ENCODE measurements at regions not wholly inside any gene's neighbourhood (a gene's known extent, or its start where the extent isn't known, plus 50 kb on each side); places are given as distances from the start of the nearest gene placed in this dataset.
"Not testable (repeated sequence)": the region's sequence is repeated elsewhere in the genome, so short reads cannot be mapped to it uniquely, and the experiment has no call there.

GRCh38 chr17:71530248-71530647, 590.6 kb upstream of the SOX9 start:
- DNase-seq (ENCODE audit: extremely low read depth, low read depth): no peak

GRCh38 chr17:71535321-71535720, 585.5 kb upstream of the SOX9 start:
- no peak for DNase-seq (ENCODE audit: extremely low read depth, low read depth)

GRCh38 chr17:71546419-71546818, 574.4 kb upstream of the SOX9 start:
- DNase-seq (ENCODE audit: extremely low read depth, low read depth): no peak

- no peak for DNase-seq (ENCODE audit: extremely low read depth, low read depth)
Observed at GRCh38 chr17:71547904-71548303, 572.9 kb upstream of the SOX9 start.

GRCh38 chr17:71548540-71549190, 572.2 kb upstream of the SOX9 start:
- no peak for DNase-seq (ENCODE audit: extremely low read depth, low read depth)

GRCh38 chr17:71550675-71551074, 570.1 kb upstream of the SOX9 start:
- DNase-seq (ENCODE audit: extremely low read depth, low read depth): no peak

GRCh38 chr17:71553381-71553780, 567.4 kb upstream of the SOX9 start:
- no peak for DNase-seq (ENCODE audit: extremely low read depth, low read depth)

- no peak for DNase-seq (ENCODE audit: extremely low read depth, low read depth)
Observed at GRCh38 chr17:71558901-71559300, 561.9 kb upstream of the SOX9 start.

- no peak for DNase-seq (ENCODE audit: extremely low read depth, low read depth)
Observed at GRCh38 chr17:71572343-71572742, 548.5 kb upstream of the SOX9 start.

GRCh38 chr17:71578446-71578845, 542.4 kb upstream of the SOX9 start:
- DNase-seq (ENCODE audit: extremely low read depth, low read depth): no peak

- DNase-seq (ENCODE audit: extremely low read depth, low read depth): no peak
Observed at GRCh38 chr17:71580220-71580619, 540.6 kb upstream of the SOX9 start.

- no peak for DNase-seq (ENCODE audit: extremely low read depth, low read depth)
Observed at GRCh38 chr17:71585540-71585939, 535.3 kb upstream of the SOX9 start.

- DNase-seq (ENCODE audit: extremely low read depth, low read depth): no peak
Observed at GRCh38 chr17:71592431-71592830, 528.4 kb upstream of the SOX9 start.

- DNase-seq (ENCODE audit: extremely low read depth, low read depth): no peak
Observed at GRCh38 chr17:71593078-71593477, 527.7 kb upstream of the SOX9 start.

GRCh38 chr17:71599583-71599982, 521.2 kb upstream of the SOX9 start:
- not testable (repeated sequence) for DNase-seq (ENCODE audit: extremely low read depth, low read depth)

- no peak for DNase-seq (ENCODE audit: extremely low read depth, low read depth)
Observed at GRCh38 chr17:71600137-71600789, 520.6 kb upstream of the SOX9 start.

GRCh38 chr17:71601894-71602504, 518.8 kb upstream of the SOX9 start:
- DNase-seq (ENCODE audit: extremely low read depth, low read depth): no peak

- DNase-seq (ENCODE audit: extremely low read depth, low read depth): no peak
Observed at GRCh38 chr17:71613996-71614395, 506.8 kb upstream of the SOX9 start.

GRCh38 chr17:71615820-71616219, 505.0 kb upstream of the SOX9 start:
- no peak for DNase-seq (ENCODE audit: extremely low read depth, low read depth)

- DNase-seq (ENCODE audit: extremely low read depth, low read depth): not testable (repeated sequence)
Observed at GRCh38 chr17:71617767-71618166, 503.1 kb upstream of the SOX9 start.

- DNase-seq (ENCODE audit: extremely low read depth, low read depth): no peak
Observed at GRCh38 chr17:71625330-71625729, 495.5 kb upstream of the SOX9 start.

- DNase-seq (ENCODE audit: extremely low read depth, low read depth): no peak
Observed at GRCh38 chr17:71628306-71628705, 492.5 kb upstream of the SOX9 start.
